Caco-2 (cell line): ENCODE measurements at regions not wholly inside any gene's neighbourhood (a gene's known extent, or its start where the extent isn't known, plus 50 kb on each side); places are given as distances from the start of the nearest gene placed in this dataset.
"Not testable (repeated sequence)": the region's sequence is repeated elsewhere in the genome, so short reads cannot be mapped to it uniquely, and the experiment has no call there.

Source experiments
- BruUV-seq: library from RNA; stranded (reverse); fragments of 400-500 nt; replicated peaks from 2 replicates; lab custom pipeline; 2021; lab: Mats Ljungman, UMichigan
- CTCF ChIA-PET: fragments of 300-600 bp; sonication (Branson Sonifier 250); formaldehyde crosslinking; loops from one replicate; lab custom pipeline; 2022; ENCODE audit warnings: antibody characterized with exemption; lab: Charles Lee
- POLR2A ChIA-PET: fragments of 300-600 bp; sonication (Branson Sonifier 250); formaldehyde crosslinking; loops from one replicate; lab custom pipeline; 2022; ENCODE audit warnings: antibody characterized with exemption; lab: Charles Lee
- DNase-seq, 2 experiments: peaks; one replicate each; pipeline versions ENCODE4 v3.0.0 to v3.0.0-alpha.2; 2020 to 2022
- H3K27me3 ChIP-seq: replicated peaks from 2 replicates; pipeline ENCODE4 v1.6.0; 2011; ENCODE audit warnings: low read length; ENCODE audit not compliant: control insufficient read depth, insufficient read depth
- H3K36me3 ChIP-seq: 2 replicates; pipeline ENCODE4 v1.5.1; 2011; ENCODE audit warnings: low read length; ENCODE audit not compliant: control insufficient read depth, insufficient read depth
- H3K4me1 ChIP-seq: fragments of 250-450 bp; sonication (Bioruptor Pico); 2 replicates; pipeline ENCODE4 v1.5.1; 2020; ENCODE audit warnings: mild to moderate bottlenecking
- H3K4me3 ChIP-seq: 2 replicates; pipeline ENCODE4 v1.5.1; 2011; ENCODE audit warnings: low read depth, mild to moderate bottlenecking, control low read depth, low read length
- H3K9me3 ChIP-seq: fragments of 250-450 bp; sonication (Bioruptor Pico); 2 replicates; pipeline ENCODE4 v1.5.1; 2020; ENCODE audit warnings: mild to moderate bottlenecking, moderate library complexity
- H3K27ac Mint-ChIP-seq: one replicate; pipeline ENCODE4 v1.8.0; 2022; ENCODE audit warnings: mixed read lengths; ENCODE audit not compliant: unreplicated experiment
- H3K27me3 Mint-ChIP-seq: one replicate; pipeline ENCODE4 v1.8.0; 2022; ENCODE audit warnings: mixed read lengths; ENCODE audit not compliant: insufficient read depth, unreplicated experiment
- H3K36me3 Mint-ChIP-seq: one replicate; pipeline ENCODE4 v1.8.0; 2022; ENCODE audit warnings: mild to moderate bottlenecking, mixed read lengths; ENCODE audit not compliant: insufficient read depth, unreplicated experiment
- H3K4me1 Mint-ChIP-seq: one replicate; pipeline ENCODE4 v1.8.0; 2022; ENCODE audit warnings: low read depth, mixed read lengths; ENCODE audit not compliant: unreplicated experiment
- H3K4me3 Mint-ChIP-seq: one replicate; pipeline ENCODE4 v1.8.0; 2022; ENCODE audit warnings: mild to moderate bottlenecking, moderate library complexity, mixed read lengths; ENCODE audit not compliant: unreplicated experiment
- H3K9me3 Mint-ChIP-seq: one replicate; pipeline ENCODE4 v1.8.0; 2022; ENCODE audit warnings: mixed read lengths; ENCODE audit not compliant: unreplicated experiment
- CTCF ChIP-seq, 2 experiments: fragments of 200-600 bp in 1 of 2; IDR thresholded peaks; 1 replicate in 1 of 2; 2 replicates in 1 of 2; pipeline versions ENCODE4 v1.5.1 to v1.8.0; 2011 to 2022; ENCODE audit warnings: antibody characterized with exemption in 1 of 2, control low read depth in 1 of 2, inconsistent platforms in 1 of 2, low read depth in 1 of 2, low read length in 1 of 2, mild to moderate bottlenecking in 1 of 2, moderate library complexity in 1 of 2; ENCODE audit not compliant: insufficient read depth in 1 of 2, severe bottlenecking in 1 of 2, unreplicated experiment in 1 of 2
- intact Hi-C: fragments of 100-400 bp; cut with micrococcal nuclease; formaldehyde crosslinking; loops from one replicate; pipeline ENCODE4 v1.10.0; 2022; ENCODE audit not compliant: unreplicated experiment

DNA sequence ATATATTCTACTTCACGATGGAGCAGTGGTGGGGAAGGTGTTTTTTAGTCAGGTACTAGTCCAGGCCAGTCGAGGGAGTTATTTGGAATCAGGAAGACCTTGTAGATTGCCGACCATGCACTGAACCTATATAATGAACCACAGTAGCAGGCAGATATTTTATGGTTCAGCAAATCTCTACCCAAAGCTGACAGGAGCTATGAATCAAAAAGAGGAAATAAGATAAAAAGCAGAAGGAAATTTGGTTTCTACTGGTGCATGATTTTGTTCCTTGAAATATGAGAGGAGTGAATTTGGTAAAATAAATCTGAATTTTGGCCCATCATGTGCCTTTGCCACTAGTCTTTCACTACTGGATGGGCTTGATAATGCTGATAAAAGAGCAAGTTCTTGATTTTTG lies 924.3 kb upstream of the DIAPH2 start:
- H3K36me3 Mint-ChIP-seq, result no peaks in the 10 kb centered on the region
- TF ChIP-seq CTCF (IDR thresholded peaks at IDR 0.05; ENCODE audit: insufficient read depth in 1 of 2, low read depth in 1 of 2, low read length in 1 of 2, severe bottlenecking in 1 of 2, unreplicated experiment in 1 of 2), result no peak
- CTCF ChIA-PET, result no interaction called here
- H3K36me3 ChIP-seq, result no peaks in the 10 kb centered on the region
- no peaks in the 10 kb centered on the region for H3K4me1 ChIP-seq
- no peak for DNase-seq
- no peak overlapping the region for H3K4me3 Mint-ChIP-seq
- no peak overlapping the region for H3K4me3 ChIP-seq
- POLR2A ChIA-PET, result no interaction called here
- H3K27me3 ChIP-seq, result no peaks in the 10 kb centered on the region
- H3K27me3 Mint-ChIP-seq, result no peaks in the 10 kb centered on the region
- intact Hi-C loops, result loop anchor here (5.0 kb wide), 1 partner anchor 413 kb away; no protein-coding TSS in a partner anchor
- H3K4me1 Mint-ChIP-seq, result no peaks in the 10 kb centered on the region
- no peak overlapping the region for H3K27ac Mint-ChIP-seq
- H3K9me3 Mint-ChIP-seq, result no peaks in the 10 kb centered on the region
- BruUV-seq, result no TSS peak
- no peaks in the 10 kb centered on the region for H3K9me3 ChIP-seq

DNA sequence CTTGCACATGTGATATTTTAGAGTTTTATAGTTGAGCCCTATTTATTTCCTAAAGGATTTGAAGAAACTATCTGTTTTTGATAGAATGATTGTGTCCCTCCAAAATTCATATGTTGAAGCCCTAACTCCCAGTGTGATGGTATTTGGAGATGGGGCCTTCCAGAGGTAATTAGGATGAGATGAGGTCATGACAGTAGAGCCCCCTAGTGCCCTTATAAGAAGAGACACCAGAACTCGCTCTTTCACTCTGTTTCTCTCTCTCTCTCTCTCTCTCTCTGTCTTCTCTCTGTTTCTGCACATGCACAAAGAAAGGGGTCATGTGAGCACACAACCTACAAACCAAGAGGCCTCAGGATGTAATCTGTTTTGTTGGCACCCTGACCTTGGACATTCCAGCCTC lies 921.9 kb upstream of the DIAPH2 start:
- TF ChIP-seq CTCF (IDR thresholded peaks at IDR 0.05; ENCODE audit: insufficient read depth in 1 of 2, low read depth in 1 of 2, low read length in 1 of 2, severe bottlenecking in 1 of 2, unreplicated experiment in 1 of 2), result peak in 1 of 2 experiments; percentile 28
- ChIA-PET CTCF (no interaction called here), POLR2A (no interaction called here)
- Histone ChIP-seq H3K4me3 (no peak overlapping the region), H3K9me3 (no peaks in the 10 kb centered on the region), H3K4me1 (no peaks in the 10 kb centered on the region), H3K27me3 (no peaks in the 10 kb centered on the region), H3K36me3 (no peaks in the 10 kb centered on the region)
- Mint-ChIP-seq H3K4me3 (no peak overlapping the region), H3K27ac (no peak overlapping the region), H3K9me3 (no peaks in the 10 kb centered on the region), H3K4me1 (no peaks in the 10 kb centered on the region), H3K36me3 (no peaks in the 10 kb centered on the region), H3K27me3 (no peaks in the 10 kb centered on the region)
- peak in 1 of 2 experiments; percentile 1 for DNase-seq
- BruUV-seq, result no TSS peak
- intact Hi-C loops, result loop anchor here (5.0 kb wide), 1 partner anchor 415 kb away; no protein-coding TSS in a partner anchor

- Mint-ChIP-seq H3K4me1 (no peaks in the 10 kb centered on the region), H3K36me3 (no peaks in the 10 kb centered on the region), H3K27ac (no peak overlapping the region), H3K9me3 (no peaks in the 10 kb centered on the region), H3K27me3 (no peaks in the 10 kb centered on the region), H3K4me3 (no peak overlapping the region)
- no peaks in the 10 kb centered on the region for H3K27me3 ChIP-seq
- peak in 1 of 2 experiments; percentile 7 for DNase-seq
- ChIA-PET POLR2A (no interaction called here), CTCF (no interaction called here)
- H3K4me1 ChIP-seq, result no peaks in the 10 kb centered on the region
- peak; percentile 42 to 43 for TF ChIP-seq CTCF (IDR thresholded peaks at IDR 0.05; ENCODE audit: insufficient read depth in 1 of 2, low read depth in 1 of 2, low read length in 1 of 2, severe bottlenecking in 1 of 2, unreplicated experiment in 1 of 2)
- BruUV-seq, result no TSS peak
- H3K9me3 ChIP-seq, result no peaks in the 10 kb centered on the region
- no peaks in the 10 kb centered on the region for H3K36me3 ChIP-seq
- intact Hi-C loops, result loop anchor here (1.0 to 5.0 kb wide), 3 partner anchors 260 to 418 kb away; no protein-coding TSS in a partner anchor
- no peak overlapping the region for H3K4me3 ChIP-seq
Measured at GRCh38 chrX:95764972-95765451, 919.6 kb upstream of the DIAPH2 start.

GRCh38 chrX:95771198-95771597 lies 913.4 kb upstream of the DIAPH2 start:
- H3K9me3 Mint-ChIP-seq, H3K4me3 Mint-ChIP-seq, intact Hi-C loops, DNase-seq, H3K27me3 Mint-ChIP-seq, H3K4me1 ChIP-seq, H3K9me3 ChIP-seq, H3K36me3 Mint-ChIP-seq, H3K4me1 Mint-ChIP-seq, H3K4me3 ChIP-seq, BruUV-seq, H3K27ac Mint-ChIP-seq, CTCF ChIA-PET, H3K36me3 ChIP-seq, H3K27me3 ChIP-seq, POLR2A ChIA-PET: not testable (repeated sequence)
